Activated CD4-positive, alpha-beta memory T cell treated with anti-CD3 and anti-CD28 coated beads for 36 hours (primary cell): ENCODE measurements at regions not wholly inside any gene's neighbourhood (a gene's known extent, or its start where the extent isn't known, plus 50 kb on each side); places are given as distances from the start of the nearest gene placed in this dataset.

Experiments used
- CTCF ChIA-PET: fragments of 350-600 bp; sonication (Branson Sonifier 250); formaldehyde crosslinking; loops from one replicate; lab custom pipeline; 2021; ENCODE audit warnings: antibody characterized with exemption, inconsistent platforms; lab: Charles Lee
- POLR2A ChIA-PET: fragments of 350-600 bp; sonication (Branson Sonifier 250); formaldehyde crosslinking; loops from one replicate; lab custom pipeline; 2021; ENCODE audit warnings: antibody characterized with exemption; lab: Charles Lee
- DNase-seq: peaks from one replicate; pipeline ENCODE4 v3.0.0-alpha.2; 2020
- H3K27ac Mint-ChIP-seq: one replicate; pipeline ENCODE4 v1.8.0; 2021; ENCODE audit warnings: mixed read lengths
- H3K27me3 Mint-ChIP-seq: one replicate; pipeline ENCODE4 v1.8.0; 2021; ENCODE audit warnings: mixed read lengths
- H3K36me3 Mint-ChIP-seq: one replicate; pipeline ENCODE4 v1.8.0; 2021; ENCODE audit warnings: mixed read lengths
- H3K4me1 Mint-ChIP-seq: one replicate; pipeline ENCODE4 v1.8.0; 2021; ENCODE audit warnings: low read depth, mixed read lengths
- H3K4me3 Mint-ChIP-seq: one replicate; pipeline ENCODE4 v1.8.0; 2021; ENCODE audit warnings: mild to moderate bottlenecking, mixed read lengths
- H3K9me3 Mint-ChIP-seq: one replicate; pipeline ENCODE4 v1.8.0; 2021; ENCODE audit warnings: mixed read lengths
- intact Hi-C: fragments of 100-400 bp; cut with micrococcal nuclease; formaldehyde crosslinking; loops from one replicate; pipeline ENCODE4 v1.15.1; 2023

DNA sequence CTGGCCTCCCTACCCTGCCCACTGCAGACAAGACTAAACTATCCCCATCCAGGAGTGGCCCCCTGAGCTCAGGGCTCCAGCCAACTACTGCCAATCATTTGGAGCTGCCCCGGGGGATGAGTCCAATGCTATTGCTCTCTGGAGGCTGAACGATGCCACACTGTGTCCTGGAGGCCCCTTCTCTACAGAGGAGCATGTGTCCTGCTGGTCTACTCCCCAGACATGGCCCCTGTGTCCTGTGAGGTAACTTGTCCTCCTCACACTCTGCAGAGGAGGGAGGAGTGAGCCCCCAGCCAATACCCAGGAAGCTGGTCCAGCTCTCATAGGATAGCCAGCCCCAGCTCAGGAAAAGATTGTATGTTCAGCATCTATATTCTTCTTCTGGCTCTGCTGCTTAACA lies 159.1 kb upstream of the GPR12 start:
- DNase-seq = no peak
- H3K4me3 Mint-ChIP-seq = no peak overlapping the region
- H3K9me3 Mint-ChIP-seq = no peaks in the 10 kb centered on the region
- peaks cover 18% of the 10 kb centered on the region for H3K27me3 Mint-ChIP-seq
- intact Hi-C loops = no loop called here
- H3K27ac Mint-ChIP-seq = no peak overlapping the region
- ChIA-PET CTCF (interaction anchor here (2.2 kb wide), 1 partner anchor 10 kb away, joined by 14 read pairs; no protein-coding TSS in a partner anchor), POLR2A (no interaction called here)
- H3K36me3 Mint-ChIP-seq = no peaks in the 10 kb centered on the region
- peaks cover 4% of the 10 kb centered on the region for H3K4me1 Mint-ChIP-seq

DNA sequence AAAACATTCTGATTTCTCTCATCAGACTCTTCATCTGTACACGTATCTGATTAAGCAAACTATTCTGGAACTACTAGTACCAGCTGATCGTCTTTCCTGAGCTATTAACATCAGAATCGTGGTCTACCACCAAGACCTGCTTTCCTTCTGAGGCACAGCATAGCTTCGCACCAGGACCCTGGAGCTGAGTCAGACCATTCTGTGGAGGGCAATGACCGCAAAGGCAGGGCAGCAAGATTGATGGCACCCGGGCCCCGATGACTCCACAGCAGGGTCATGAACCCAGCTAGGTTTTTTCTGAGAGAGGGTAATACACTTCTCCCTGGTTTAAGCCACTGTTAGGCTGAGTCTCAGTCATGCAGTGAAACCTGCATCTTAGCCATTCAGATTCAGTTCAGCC lies 158.7 kb upstream of the GPR12 start:
- Mint-ChIP-seq H3K4me3 (no peak overlapping the region), H3K27me3 (peaks cover 18% of the 10 kb centered on the region), H3K27ac (no peak overlapping the region), H3K9me3 (no peaks in the 10 kb centered on the region), H3K36me3 (no peaks in the 10 kb centered on the region), H3K4me1 (peaks cover 6% of the 10 kb centered on the region)
- intact Hi-C loops = no loop called here
- CTCF ChIA-PET = interaction anchor here (2.2 kb wide), 1 partner anchor 11 kb away, joined by 14 read pairs; no protein-coding TSS in a partner anchor
- DNase-seq = no peak
- POLR2A ChIA-PET = no interaction called here

DNA sequence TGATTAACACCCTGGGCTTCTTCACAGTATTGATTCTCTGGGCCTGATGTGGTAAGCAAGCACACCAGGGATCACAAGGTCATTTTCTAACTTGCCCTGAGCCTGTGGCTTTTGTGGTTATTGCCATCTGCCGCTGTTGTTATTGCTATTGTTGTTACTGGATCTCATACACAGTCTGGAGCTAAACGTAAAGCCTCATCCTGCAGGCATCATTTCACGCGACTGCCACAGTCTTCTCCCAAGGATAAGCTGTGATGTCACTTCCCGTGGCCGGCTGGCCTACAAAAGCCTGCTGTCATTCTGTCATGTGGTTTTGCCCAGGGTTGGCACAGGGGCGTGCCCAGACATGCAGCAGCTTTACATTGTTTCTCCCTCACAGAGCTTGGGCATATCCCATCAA lies 154.0 kb upstream of the GPR12 start:
- POLR2A ChIA-PET = no interaction called here
- intact Hi-C loops = no loop called here
- CTCF ChIA-PET = interaction anchor here (0.5 to 1.8 kb wide), 3 partner anchors 16 to 324 kb away, joined by 3 to 10 read pairs (median 3); no protein-coding TSS in a partner anchor
- H3K4me3 Mint-ChIP-seq = no peak overlapping the region
- H3K27ac Mint-ChIP-seq = no peak overlapping the region
- no peaks in the 10 kb centered on the region for H3K9me3 Mint-ChIP-seq
- H3K4me1 Mint-ChIP-seq = peaks cover 6% of the 10 kb centered on the region
- peaks cover 9% of the 10 kb centered on the region for H3K27me3 Mint-ChIP-seq
- H3K36me3 Mint-ChIP-seq = no peaks in the 10 kb centered on the region
- peak; percentile 31 for DNase-seq

DNA sequence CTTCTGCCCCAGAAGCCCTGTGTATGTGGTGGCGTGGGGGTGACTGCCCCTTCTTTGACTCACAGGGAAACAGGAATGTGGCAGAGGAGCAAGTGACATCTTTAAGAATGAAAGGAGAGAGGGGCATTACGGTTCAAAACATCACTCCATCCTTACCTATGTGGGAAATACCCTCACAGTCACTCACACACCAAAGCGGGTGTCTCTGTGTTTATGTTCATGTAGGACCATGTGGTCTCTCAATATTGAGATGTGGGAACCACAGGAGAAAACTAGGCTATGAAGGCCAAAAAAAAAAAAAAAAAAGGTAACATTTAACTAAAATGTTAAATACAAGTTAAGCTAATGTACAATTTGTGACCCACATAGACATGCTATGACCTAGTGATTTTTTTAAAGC lies 153.6 kb upstream of the GPR12 start:
- POLR2A ChIA-PET = no interaction called here
- H3K36me3 Mint-ChIP-seq = no peaks in the 10 kb centered on the region
- peaks cover 6% of the 10 kb centered on the region for H3K4me1 Mint-ChIP-seq
- no peak overlapping the region for H3K4me3 Mint-ChIP-seq
- peaks cover 12% of the 10 kb centered on the region for H3K27me3 Mint-ChIP-seq
- H3K9me3 Mint-ChIP-seq = no peaks in the 10 kb centered on the region
- intact Hi-C loops = no loop called here
- no peak overlapping the region for H3K27ac Mint-ChIP-seq
- DNase-seq = no peak
- CTCF ChIA-PET = interaction anchor here (0.5 to 1.8 kb wide), 2 partner anchors 16 to 324 kb away, joined by 3 to 10 read pairs; no protein-coding TSS in a partner anchor

DNA sequence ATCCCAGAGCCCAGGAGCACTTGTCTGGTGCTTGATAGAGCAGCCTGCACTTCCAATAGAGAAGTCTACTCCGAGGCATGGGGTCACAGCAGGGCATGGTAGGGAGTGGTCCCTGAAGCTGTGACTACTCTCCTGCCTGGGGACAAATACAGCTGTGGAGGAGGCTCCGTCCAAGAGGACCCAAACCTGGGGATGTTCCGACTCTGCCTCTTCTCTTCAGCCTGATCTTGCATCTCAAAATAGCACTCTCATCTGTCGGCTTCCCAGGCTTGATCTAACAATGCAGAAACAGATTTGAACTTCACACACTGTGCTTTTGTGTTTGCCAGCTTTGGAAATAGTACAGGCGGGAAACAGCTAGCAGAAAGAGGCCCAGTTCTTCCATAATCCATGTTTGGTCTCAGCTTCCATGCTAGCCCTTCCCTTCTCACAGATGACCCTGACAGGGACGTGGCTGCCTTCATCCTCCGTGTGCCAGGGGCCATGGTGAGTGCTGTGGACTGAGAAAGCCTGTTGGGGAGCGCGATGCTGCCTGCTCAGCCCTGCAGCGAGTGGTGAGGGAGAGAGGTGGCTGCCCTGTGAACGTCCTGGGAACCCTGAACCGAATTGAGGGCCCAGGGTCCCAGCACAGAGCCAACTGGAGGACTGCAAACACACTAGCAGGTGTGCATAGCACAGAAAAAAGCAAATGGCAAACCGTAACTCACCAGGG lies 150.3 kb upstream of the GPR12 start:
- H3K4me1 Mint-ChIP-seq = peaks cover 6% of the 10 kb centered on the region
- CTCF ChIA-PET = no interaction called here
- no peaks in the 10 kb centered on the region for H3K36me3 Mint-ChIP-seq
- H3K27me3 Mint-ChIP-seq = peaks cover 22% of the 10 kb centered on the region
- intact Hi-C loops = no loop called here
- no peak for DNase-seq
- H3K27ac Mint-ChIP-seq = no peak overlapping the region
- H3K9me3 Mint-ChIP-seq = no peaks in the 10 kb centered on the region
- H3K4me3 Mint-ChIP-seq = no peak overlapping the region
- POLR2A ChIA-PET = no interaction called here

DNA sequence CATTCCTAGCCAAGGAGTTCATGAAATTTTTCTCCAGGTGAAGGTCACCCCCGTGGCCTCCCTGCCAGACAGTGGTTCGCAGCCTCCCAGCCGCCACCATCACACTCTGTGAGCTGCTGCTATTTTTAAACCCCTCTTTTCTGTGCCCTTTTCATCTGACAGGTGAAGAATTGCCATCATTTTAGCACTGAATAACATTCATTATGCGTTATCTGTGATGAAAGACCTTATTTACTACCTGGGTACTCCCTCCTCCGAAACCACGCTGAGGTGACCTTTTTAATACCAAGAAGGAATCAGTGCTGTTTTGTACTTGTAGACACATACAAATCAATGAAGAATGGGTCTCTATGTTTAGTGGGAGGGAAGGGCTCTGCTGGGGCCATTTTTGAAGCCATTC lies 148.9 kb upstream of the GPR12 start:
- Mint-ChIP-seq H3K36me3 (no peaks in the 10 kb centered on the region), H3K4me3 (no peak overlapping the region), H3K4me1 (peaks cover under 1% of the 10 kb centered on the region), H3K9me3 (no peaks in the 10 kb centered on the region), H3K27me3 (peaks cover 22% of the 10 kb centered on the region), H3K27ac (no peak overlapping the region)
- intact Hi-C loops = no loop called here
- ChIA-PET CTCF (no interaction called here), POLR2A (no interaction called here)
- no peak for DNase-seq

DNA sequence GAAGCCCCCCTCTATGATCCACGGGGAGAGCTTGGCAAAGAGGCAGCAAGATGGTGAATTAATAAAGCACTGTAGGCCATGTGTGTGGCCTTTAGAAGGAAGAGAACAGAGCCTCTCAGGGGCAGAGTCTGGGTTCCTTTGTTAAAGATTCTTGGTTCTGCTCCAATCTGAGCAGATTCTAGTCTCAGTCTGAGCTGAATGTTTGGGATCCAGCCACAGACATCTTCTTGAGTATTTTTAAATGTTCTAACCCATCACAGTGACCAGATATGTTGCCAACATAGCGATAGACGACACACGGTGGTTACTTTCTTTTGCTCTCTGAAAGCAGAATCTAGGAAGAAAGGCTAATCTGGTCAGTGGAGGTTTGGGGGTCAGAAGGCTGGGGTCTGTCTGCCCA lies 147.5 kb upstream of the GPR12 start:
- Mint-ChIP-seq H3K36me3 (no peaks in the 10 kb centered on the region), H3K27me3 (peaks cover 22% of the 10 kb centered on the region), H3K4me1 (no peaks in the 10 kb centered on the region), H3K9me3 (no peaks in the 10 kb centered on the region), H3K4me3 (no peak overlapping the region), H3K27ac (no peak overlapping the region)
- intact Hi-C loops = no loop called here
- POLR2A ChIA-PET = no interaction called here
- CTCF ChIA-PET = no interaction called here
- DNase-seq = no peak

DNA sequence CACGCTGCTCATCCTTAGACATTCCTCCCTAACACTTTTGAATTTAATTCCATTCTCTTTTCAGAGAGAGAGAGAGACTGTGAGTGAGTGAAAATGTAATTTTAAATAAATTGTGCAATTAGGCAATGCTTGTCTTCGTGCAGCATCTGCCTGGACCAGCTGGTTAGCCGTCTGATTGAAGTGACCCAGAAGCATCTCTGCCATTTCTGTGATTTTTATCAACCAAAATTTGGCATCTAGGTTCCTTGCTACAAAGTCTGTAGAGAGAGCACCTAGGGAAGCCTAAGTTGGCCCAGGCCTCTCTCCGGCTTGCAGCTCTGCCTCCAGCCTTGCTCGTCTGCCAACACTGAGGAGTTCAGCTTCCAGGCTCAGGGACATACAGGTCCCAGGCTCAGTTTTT lies 138.6 kb upstream of the GPR12 start:
- no peaks in the 10 kb centered on the region for H3K36me3 Mint-ChIP-seq
- POLR2A ChIA-PET = no interaction called here
- peaks cover 20% of the 10 kb centered on the region for H3K27me3 Mint-ChIP-seq
- CTCF ChIA-PET = no interaction called here
- H3K4me1 Mint-ChIP-seq = no peaks in the 10 kb centered on the region
- H3K9me3 Mint-ChIP-seq = no peaks in the 10 kb centered on the region
- intact Hi-C loops = no loop called here
- no peak overlapping the region for H3K4me3 Mint-ChIP-seq
- H3K27ac Mint-ChIP-seq = no peak overlapping the region
- no peak for DNase-seq

DNA sequence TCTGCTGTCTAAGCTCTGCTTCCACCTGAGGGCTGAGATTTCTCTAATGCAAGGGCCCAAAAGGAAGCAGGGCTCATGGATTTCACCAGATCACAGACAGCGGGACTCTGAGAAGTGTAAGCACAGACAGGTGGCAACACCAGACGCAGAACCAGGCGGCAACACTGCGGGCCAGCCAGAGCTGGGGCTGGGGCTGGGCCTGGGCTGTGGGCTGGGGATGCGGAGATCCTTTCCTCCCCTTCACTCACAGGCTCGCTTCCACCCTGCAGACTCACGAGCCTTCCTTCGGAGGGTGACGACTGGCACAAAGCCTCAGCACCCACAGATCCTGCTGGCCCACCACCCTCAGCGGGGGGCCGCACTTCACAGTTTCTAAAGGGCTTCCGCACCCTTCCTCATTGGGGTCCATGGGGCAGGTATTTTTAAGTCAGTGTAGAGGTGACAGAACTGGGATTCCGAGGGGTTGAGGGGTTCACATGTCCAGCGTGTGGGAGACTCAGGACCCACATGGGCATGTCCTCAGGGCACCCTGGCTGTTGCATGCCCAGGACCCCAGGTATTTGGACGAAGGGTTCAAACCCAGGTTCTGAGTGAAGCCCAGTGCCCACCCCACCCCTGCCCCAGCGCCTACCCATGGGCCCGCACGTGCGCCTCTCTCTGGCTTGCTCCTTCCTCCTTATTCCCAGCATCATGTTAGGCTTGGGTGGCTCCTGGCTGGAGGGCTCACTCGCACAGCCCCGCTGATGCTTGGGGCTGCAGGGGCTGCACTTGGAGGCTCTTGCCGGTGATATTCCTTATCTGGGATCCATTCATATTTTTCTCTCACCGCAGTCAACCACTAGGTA lies 137.3 kb upstream of the GPR12 start:
- peaks cover 20% of the 10 kb centered on the region for H3K27me3 Mint-ChIP-seq
- intact Hi-C loops = no loop called here
- no peaks in the 10 kb centered on the region for H3K4me1 Mint-ChIP-seq
- no peaks in the 10 kb centered on the region for H3K36me3 Mint-ChIP-seq
- CTCF ChIA-PET = no interaction called here
- POLR2A ChIA-PET = no interaction called here
- H3K9me3 Mint-ChIP-seq = no peaks in the 10 kb centered on the region
- H3K4me3 Mint-ChIP-seq = no peak overlapping the region
- no peak for DNase-seq
- H3K27ac Mint-ChIP-seq = no peak overlapping the region

DNA sequence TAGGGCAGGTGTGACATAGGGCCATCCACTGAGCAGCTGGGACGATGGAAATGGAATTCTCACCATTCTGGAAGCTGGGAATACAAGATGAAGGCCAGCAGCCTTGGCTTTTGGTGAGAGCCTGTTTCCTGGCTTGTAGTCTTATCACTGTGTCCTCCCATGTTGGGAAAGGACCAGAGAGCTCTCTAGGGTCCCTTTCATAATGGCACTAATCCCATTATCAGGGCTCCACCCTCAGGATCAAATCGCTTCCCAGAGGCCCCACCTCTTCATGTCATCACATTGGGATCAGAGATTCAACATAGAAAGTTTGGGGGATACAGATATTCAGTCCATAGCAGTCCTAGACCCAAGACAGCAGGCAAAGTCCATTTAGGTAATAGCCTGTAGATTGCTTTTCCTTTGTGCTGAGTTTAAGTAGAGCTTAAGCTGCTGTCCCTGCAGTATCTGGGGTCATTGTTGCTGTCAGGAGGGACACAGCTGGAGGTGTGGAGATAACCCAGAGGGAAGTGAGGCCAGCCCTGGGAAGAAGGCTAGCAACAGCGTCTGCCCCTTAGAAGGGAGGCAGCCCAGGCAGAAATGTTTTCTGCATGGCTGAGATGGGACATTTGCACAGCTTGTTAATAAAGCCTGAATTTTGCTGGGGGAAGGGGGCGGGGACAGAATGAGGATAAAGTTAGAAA lies 136.5 kb upstream of the GPR12 start:
- Mint-ChIP-seq H3K27ac (no peak overlapping the region), H3K9me3 (no peaks in the 10 kb centered on the region), H3K4me1 (no peaks in the 10 kb centered on the region), H3K36me3 (no peaks in the 10 kb centered on the region), H3K27me3 (peaks cover 20% of the 10 kb centered on the region), H3K4me3 (no peak overlapping the region)
- intact Hi-C loops = no loop called here
- ChIA-PET POLR2A (no interaction called here), CTCF (interaction anchor here (0.5 kb wide), 1 partner anchor 564 kb away, joined by 3 read pairs; no protein-coding TSS in a partner anchor)
- DNase-seq = no peak

DNA sequence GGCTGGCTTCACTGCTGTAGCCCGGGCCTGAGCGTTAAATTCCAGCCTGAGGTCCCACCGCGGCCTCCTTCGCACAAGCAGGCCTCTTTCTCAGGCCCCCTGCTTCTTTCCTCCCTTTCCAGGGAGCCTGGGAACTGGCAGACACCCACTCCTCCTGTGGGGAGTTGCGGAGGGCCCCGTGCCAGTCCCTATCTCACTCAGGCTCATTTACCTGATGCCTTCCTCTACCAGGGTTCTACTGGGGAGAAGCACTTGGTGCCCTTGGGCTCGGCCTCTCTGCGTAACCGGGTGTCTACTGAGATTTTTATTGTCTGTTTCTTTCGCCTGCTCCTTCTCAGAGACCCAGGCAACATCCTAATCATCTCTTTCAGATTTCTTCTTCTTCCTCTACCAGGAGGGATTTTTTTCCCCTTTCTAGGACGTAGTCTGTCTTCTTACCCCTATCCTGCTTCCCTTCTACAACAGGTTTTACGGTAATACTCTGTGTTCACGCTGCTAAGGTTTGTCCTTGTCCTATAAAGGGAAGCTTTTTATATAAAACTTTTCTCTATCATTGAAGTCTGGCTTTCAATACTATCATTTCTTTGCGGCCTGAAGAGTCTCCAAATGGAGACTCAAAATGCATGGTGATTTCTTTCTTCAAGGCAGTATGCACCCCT lies 135.4 kb upstream of the GPR12 start:
- H3K27ac Mint-ChIP-seq = no peak overlapping the region
- DNase-seq = no peak
- H3K4me1 Mint-ChIP-seq = no peaks in the 10 kb centered on the region
- H3K9me3 Mint-ChIP-seq = no peaks in the 10 kb centered on the region
- no peak overlapping the region for H3K4me3 Mint-ChIP-seq
- H3K27me3 Mint-ChIP-seq = peaks cover 17% of the 10 kb centered on the region
- intact Hi-C loops = no loop called here
- H3K36me3 Mint-ChIP-seq = no peaks in the 10 kb centered on the region
- ChIA-PET POLR2A (no interaction called here), CTCF (no interaction called here)
